AG09319 (cell line): ENCODE measurements at regions not wholly inside any gene's neighbourhood (a gene's known extent, or its start where the extent isn't known, plus 50 kb on each side); places are given as distances from the start of the nearest gene placed in this dataset.

Source experiments
- DNase-seq: peaks from one replicate; pipeline ENCODE4 v3.0.0-alpha.2; 2010; ENCODE audit warnings: low read depth; ENCODE audit errors: extremely low read depth
- TF ChIP-seq, protein P1 (sequence below): IDR thresholded peaks from 2 replicates; pipeline ENCODE4 v1.5.1; 2011; ENCODE audit warnings: low read depth, mild to moderate bottlenecking, inconsistent platforms, low read length, moderate library complexity

DNA sequence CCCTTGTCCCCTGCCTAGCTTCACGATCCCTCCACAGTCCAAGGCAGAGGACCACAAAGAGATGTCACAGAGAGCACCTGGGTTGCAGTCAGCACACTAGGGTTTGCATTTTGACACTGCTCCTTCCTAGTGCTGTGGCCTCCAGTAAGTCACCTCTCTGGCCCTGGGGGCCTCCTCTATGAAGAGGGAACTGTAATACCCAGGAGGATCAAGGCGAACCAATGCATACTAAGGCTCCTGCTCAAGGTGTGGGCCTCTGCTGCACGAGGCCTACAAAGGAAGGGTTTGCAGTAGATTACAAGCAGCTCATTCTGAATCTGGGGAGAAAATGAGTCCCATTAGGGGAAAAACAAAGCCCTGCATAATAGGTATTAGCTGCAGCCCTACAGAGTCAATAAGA lies 72.3 kb upstream of the FZD7 start:
- TF ChIP-seq, protein P1, sequence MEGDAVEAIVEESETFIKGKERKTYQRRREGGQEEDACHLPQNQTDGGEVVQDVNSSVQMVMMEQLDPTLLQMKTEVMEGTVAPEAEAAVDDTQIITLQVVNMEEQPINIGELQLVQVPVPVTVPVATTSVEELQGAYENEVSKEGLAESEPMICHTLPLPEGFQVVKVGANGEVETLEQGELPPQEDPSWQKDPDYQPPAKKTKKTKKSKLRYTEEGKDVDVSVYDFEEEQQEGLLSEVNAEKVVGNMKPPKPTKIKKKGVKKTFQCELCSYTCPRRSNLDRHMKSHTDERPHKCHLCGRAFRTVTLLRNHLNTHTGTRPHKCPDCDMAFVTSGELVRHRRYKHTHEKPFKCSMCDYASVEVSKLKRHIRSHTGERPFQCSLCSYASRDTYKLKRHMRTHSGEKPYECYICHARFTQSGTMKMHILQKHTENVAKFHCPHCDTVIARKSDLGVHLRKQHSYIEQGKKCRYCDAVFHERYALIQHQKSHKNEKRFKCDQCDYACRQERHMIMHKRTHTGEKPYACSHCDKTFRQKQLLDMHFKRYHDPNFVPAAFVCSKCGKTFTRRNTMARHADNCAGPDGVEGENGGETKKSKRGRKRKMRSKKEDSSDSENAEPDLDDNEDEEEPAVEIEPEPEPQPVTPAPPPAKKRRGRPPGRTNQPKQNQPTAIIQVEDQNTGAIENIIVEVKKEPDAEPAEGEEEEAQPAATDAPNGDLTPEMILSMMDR, result no peak
- no peak for DNase-seq

DNA sequence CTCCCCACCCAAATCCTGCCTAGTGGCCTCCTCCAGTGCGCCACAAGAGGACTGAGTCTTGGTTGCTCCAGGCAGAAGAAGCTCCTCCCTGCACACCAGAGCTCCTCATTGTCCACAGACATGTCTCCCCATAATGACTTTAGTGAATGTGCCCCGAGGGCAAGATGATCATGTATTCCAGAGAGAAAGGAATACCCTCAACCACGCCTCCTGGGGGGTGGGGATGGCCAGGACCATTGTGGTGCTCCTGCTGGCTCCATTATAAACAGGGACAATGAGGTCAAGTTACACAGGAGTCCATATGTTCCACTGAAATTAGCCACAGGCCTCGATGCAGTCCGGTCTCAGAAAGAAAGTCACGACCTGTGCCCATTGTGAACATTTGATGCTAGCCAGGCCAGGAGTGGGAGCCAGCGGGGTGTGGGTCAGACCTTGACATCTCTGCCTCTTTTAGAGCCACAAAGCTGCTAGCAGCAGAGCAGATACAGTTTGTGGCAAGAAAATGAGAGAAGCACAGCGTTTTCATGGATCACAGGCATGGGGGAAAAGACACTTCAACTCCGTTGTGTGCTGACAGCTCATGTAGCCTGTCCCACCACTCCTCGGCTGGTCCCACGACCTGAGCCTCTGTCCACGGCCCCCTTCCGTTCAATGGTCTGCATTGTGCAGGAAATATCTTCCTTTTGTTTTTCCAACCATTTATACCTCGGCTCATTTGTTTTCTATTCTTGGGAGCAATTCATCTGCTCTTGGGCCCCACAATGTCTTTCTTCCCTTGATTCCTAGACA lies 70.7 kb upstream of the FZD7 start:
- TF ChIP-seq, protein P1, result no peak
- DNase-seq, result no peak

DNA sequence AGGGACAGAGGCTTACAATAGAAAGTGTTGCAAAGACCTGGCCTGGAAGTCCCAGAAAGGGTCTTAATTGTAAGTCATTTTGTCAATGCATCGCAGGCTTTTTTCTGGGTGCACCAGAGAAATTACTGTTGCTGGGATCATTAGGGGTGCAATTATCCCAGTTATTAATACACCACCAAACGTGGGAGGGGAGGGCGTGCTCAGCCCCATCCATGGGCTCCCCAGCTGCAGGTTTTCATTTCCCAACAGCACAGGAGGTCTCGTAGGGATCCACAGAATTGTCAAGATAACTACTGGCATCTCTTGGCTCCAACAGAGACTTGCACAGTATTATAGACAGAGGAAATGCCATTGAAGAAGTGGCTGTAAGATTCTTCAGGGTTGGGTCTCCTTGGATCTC lies 69.6 kb upstream of the FZD7 start:
- TF ChIP-seq, protein P1, result no peak
- DNase-seq, result no peak

GRCh38 chr2:201964631-201965206 lies 68.9 kb upstream of the FZD7 start:
- TF ChIP-seq, protein P1, result no peak
- no peak for DNase-seq

DNA sequence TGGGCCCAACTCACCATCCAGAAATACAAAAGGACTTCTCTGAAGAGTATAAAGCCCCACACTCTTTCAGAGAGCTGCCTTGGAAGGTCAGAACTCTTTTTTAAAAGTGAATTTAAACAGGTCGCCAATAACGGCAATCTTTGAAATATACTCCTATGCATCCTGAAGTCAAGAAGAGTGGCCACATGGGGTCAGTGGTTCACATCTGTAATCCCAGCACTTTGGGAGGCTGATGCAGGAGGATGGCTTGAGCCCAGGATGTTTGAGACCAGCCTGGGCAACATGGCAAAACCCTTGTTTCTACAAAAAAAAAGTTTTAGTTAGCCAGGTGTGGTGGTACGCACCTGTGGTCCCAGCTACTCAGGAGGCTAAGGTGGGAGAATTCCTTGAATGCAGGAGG lies 68.1 kb upstream of the FZD7 start:
- DNase-seq, result no peak
- TF ChIP-seq, protein P1, result no peak

- DNase-seq, result no peak
- TF ChIP-seq, protein P1, result no peak
Observed at GRCh38 chr2:201966691-201967438, 66.8 kb upstream of the FZD7 start.

GRCh38 chr2:201968050-201968449 lies 65.6 kb upstream of the FZD7 start:
- DNase-seq, result no peak
- TF ChIP-seq, protein P1, result no peak
